HG02623 (cell line): ENCODE measurements at regions not wholly inside any gene's neighbourhood (a gene's known extent, or its start where the extent isn't known, plus 50 kb on each side); places are given as distances from the start of the nearest gene placed in this dataset.
A peak's percentile ranks its signal among the peaks of the same experiment; 100 is the strongest.

ENCODE experiments used
- ATAC-seq: cut with Tn5 transposase; IDR thresholded peaks from one replicate; pipeline ENCODE4 v1.9.1; 2021; ENCODE audit warnings: moderate library complexity; ENCODE audit not compliant: unreplicated experiment

DNA sequence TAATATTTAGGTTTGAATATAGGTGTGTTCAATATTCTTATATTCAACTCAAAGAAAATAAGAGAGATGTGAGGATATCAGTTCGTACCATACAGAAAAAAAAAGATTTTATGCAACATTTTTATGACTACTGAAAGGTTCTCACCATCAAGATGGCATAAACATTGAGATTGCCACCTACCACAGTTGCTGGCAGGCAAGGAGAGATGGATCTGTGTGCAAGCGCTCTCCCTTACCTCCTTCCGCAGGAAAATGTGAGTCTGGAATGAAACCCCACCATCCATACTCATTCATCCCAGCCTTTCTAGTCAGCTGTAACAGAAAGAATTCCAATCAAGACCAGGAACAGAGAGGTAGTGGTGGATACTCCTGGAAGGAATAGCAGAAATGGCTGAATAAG is 376.9 kb downstream of the PPP3CA start:
- ATAC-seq, result no peak

GRCh38 chr4:100969925-100970324 is 377.4 kb downstream of the PPP3CA start:
- ATAC-seq, result no peak

GRCh38 chr4:100968046-100968445 is 379.3 kb downstream of the PPP3CA start:
- ATAC-seq, result no peak

GRCh38 chr4:100963627-100964026 is 383.7 kb downstream of the PPP3CA start:
- ATAC-seq, result no peak

GRCh38 chr4:100962698-100963097 is 384.6 kb downstream of the PPP3CA start:
- ATAC-seq, result peak; percentile 48

DNA sequence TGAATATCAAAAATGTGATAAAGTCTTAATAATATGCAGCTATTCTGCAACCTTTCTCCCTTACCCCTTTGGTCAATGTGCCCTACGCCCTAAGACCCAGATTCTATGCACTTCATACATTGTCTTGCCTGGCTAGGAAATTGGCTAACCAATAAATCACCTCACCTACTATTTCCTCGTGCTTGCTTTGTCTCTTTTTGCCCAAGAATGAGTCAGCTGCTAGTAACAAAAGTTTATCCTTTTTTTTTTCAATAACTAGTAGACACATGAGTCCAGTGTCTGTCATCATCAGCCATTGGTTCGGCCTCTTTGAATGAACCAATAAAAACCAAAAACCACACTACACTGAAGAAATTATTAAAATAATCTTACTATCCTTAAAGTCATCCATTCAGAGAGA is 387.1 kb downstream of the PPP3CA start:
- no peak for ATAC-seq

- no peak for ATAC-seq
These were observed 393.3 kb downstream of the PPP3CA start for GRCh38 chr4:100954046-100954445.

DNA sequence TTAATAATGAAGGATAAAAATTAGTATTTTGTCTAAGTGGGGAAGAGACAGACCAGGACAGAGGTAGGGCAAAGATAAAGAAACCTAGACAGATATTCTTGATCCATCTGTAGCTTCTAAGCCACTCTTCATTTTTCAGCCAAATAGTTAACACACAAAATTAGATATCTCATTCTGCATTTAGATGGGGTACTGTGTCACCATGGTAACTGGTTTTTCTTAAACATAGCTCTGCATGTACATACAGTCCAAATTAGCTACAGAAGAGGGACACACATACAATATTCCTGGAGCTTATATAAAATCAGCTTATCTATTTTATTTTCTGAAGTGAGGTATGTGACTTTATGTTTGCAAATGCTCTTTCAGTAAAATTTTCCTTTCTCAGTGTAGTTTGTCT is 393.7 kb downstream of the PPP3CA start:
- ATAC-seq, result no peak

GRCh38 chr4:100952590-100952989 is 394.7 kb downstream of the PPP3CA start:
- no peak for ATAC-seq

DNA sequence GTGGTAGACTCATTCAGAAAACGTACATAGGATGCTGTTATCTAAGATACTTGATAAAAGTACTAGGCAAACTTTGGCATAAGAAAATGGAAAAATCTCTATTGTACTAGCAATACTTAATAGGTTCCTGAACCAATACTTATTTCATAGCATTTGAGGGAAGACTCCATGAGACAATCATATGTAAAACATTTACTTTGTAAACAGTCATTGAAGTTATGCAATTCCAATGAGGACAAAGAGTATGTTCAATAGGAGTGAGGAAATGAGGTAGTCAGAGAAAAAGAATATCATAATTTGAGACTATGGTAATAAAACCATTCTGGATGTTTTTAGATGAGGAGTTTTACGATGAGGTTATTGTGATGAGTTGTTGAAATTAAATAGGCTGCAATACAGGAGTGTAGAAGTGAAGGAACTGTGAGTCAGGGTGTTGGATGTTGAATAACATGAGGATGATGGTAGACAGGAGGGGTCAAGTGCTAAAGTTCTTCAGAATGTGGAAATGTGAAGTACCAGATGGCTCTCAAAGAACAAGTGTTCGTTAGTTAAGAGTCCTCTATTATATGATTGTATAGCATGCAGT is 397.9 kb downstream of the PPP3CA start:
- no peak for ATAC-seq

DNA sequence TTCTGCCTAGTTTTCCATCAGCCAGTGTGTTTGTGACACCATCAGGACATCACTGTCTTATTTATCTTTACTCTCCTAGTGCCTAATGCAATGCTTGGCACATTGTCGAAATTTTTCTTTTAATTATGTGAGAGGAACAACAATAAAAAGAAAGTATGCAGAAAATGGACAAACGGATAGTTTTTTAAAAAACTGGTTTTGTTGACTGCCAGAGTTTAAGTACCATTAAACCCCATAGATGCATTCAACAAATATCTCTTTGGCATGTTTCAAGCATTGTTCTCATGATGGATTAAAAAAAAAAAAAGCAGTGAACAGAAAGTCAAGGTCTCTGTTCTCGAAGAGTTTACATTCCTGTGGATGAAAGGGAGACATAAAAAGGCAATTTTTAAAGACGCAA is 398.4 kb downstream of the PPP3CA start:
- ATAC-seq, result no peak

DNA sequence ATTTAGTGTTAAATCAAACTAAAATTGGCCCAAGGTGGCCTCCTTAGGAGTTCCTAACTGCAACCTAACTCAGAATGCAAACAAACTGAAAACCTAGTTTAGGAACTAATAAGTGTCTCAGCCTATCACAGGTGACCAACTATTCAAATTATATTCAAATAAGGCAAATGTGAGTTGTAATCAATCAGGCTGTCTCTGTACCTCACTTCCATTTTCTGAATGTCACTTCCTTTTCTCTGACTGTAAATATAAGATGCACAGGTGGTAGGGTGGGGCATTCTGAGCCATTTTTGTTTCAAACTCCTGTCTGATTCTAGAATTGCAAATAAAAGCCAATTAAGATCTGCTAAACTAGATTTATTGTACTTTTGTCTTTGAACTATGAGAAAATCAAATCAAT is 401.5 kb downstream of the PPP3CA start:
- no peak for ATAC-seq

DNA sequence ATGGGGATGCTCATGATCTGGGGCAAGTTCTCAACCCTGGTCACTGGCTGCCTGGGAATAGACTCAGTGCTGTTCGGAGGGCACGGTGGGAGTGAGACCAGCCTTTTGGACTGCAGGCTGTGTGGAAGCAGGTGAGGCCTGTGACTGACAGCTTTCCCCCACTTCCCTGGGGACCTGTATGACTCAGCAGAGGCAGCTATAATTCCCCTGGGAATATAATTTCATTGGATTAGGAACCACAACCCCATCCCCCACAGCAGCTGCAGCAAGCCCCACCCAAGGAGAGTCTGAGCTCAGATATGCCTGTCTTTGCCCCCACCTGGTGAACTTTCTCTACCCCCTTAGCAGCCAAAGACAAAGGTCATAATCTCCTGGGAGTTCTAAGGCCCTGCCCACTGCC is 408.6 kb downstream of the PPP3CA start:
- ATAC-seq, result no peak

DNA sequence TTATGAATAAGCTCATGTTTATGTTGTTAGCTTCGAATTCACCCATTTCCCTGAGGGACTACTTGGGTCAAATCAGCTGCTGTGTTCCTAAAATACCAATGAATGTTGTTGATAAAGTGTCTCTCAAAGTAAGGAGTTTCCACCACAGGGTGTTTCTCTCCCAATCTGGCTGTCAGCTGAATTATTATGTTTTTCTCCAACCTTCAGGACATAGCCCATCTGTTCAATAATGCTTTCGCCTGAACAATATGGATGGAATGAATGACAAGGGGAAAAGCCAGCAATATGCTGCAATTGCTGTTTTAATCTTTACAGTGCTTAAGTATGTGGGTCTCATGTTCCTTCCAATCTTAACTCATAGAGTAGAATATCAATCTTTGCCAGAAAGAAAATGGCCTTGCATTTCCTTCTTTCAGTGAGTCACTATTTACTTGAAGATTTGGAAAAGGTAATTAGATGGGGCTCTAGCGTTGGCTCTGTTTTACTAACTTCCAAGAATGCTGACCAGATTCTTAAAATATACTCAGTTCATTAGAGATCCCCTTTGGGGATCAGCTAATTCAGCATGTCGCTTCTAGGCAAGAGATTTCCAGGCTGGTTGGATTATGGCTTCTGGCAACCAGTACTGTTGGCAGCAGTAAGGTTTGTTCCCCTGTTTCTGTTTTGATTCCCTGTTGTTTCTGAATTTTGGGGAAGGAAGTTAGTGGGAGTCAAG is 410.5 kb downstream of the PPP3CA start:
- ATAC-seq, result no peak

GRCh38 chr4:100935090-100935489 is 412.2 kb downstream of the PPP3CA start:
- ATAC-seq, result no peak

- ATAC-seq, result no peak
These were observed 413.7 kb downstream of the PPP3CA start for GRCh38 chr4:100933628-100934027.

DNA sequence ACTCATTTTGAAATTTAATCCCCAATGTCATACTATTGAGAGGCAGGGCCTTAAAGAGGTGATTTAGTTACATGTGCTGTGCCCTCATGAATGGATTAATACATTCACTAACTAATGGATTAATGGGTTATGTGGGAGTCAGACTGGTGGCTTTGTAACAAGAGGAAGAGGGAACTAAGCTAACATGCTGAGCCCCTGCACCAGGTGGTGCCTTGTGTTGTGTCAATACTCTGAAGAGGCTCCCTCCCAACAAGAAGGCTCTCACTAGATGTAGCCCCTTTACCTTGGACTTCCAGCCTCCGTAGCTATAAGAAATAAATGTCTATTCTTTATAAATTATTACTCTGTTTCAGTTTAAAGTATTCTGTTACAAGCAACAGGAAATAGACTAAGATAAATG is 411.9 kb upstream of the EMCN start:
- ATAC-seq, result no peak

GRCh38 chr4:100929135-100929534 is 411.3 kb upstream of the EMCN start:
- no peak for ATAC-seq

- ATAC-seq, result peak; percentile 71
These were observed 408.4 kb upstream of the EMCN start for GRCh38 chr4:100926039-100926717.

DNA sequence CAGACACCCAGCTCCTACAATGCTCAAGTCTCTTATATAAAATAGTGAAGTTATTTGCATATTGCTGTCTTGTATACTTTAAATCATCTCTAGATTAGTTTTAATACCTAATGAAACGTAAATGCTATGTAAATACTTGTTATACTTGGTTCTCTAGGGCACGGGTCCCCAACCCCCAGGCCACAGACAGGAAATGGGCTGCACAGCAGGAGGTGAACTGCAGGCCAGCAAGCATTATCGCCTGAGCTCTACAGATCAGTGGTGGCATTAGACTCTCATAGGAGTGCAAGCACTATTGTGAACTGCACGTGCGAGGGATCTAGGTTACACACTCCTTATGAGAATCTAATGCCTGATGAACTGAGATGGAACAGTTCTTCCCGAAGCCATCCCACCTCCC is 395.9 kb upstream of the EMCN start:
- ATAC-seq, result no peak

DNA sequence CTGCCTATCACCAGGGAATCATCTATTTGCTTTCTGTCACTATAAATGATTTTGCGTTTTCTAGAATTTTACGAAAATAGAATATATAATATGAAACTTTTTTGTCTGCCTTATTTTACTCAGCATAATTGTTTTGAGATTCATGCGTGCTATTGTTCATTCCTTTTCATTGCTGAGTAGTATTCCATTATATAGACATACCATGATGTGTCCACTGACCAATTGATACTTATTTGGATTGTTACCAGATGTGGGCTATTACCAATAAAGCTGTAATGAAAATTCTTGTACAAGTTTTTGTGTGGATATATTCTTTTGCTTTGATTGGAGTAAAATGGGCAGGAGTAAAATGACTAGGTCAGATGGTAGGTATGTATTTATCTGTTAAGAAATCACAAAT is 390.7 kb upstream of the EMCN start:
- ATAC-seq, result no peak
